ENCODE measurements at regions not wholly inside any gene's neighbourhood (a gene's known extent, or its start where the extent isn't known, plus 50 kb on each side); places are given as distances from the start of the nearest gene placed in this dataset.

- DNase-seq (ENCODE audit: low read depth, low spot score) = no peak
Measured at GRCh38 chr18:56127322-56128099, 510.9 kb downstream of the TXNL1 start.

- DNase-seq (ENCODE audit: low read depth, low spot score) = no peak
Measured at GRCh38 chr18:56124186-56124585, 514.2 kb downstream of the TXNL1 start.

GRCh38 chr18:56121669-56122068 lies 516.7 kb downstream of the TXNL1 start:
- no peak for DNase-seq (ENCODE audit: low read depth, low spot score)

GRCh38 chr18:56120782-56121181 lies 517.6 kb downstream of the TXNL1 start:
- DNase-seq (ENCODE audit: low read depth, low spot score) = no peak

GRCh38 chr18:56119681-56120080 lies 518.7 kb downstream of the TXNL1 start:
- DNase-seq (ENCODE audit: low read depth, low spot score) = no peak

GRCh38 chr18:56118422-56118821 lies 520.0 kb downstream of the TXNL1 start:
- DNase-seq (ENCODE audit: low read depth, low spot score) = no peak

GRCh38 chr18:56115071-56116015 lies 523.0 kb downstream of the TXNL1 start:
- DNase-seq (ENCODE audit: low read depth, low spot score) = no peak

- DNase-seq (ENCODE audit: low read depth, low spot score) = no peak
Measured at GRCh38 chr18:56112984-56113383, 525.0 kb upstream of the TCF4 start.

- DNase-seq (ENCODE audit: low read depth, low spot score) = no peak
Measured at GRCh38 chr18:56112013-56112749, 524.2 kb upstream of the TCF4 start.

- no peak for DNase-seq (ENCODE audit: low read depth, low spot score)
Measured at GRCh38 chr18:56109757-56110156, 521.8 kb upstream of the TCF4 start.

- DNase-seq (ENCODE audit: low read depth, low spot score) = no peak
Measured at GRCh38 chr18:56108478-56109367, 520.7 kb upstream of the TCF4 start.

GRCh38 chr18:56107821-56108477 lies 520.0 kb upstream of the TCF4 start:
- DNase-seq (ENCODE audit: low read depth, low spot score) = no peak

GRCh38 chr18:56100090-56100722 lies 512.2 kb upstream of the TCF4 start:
- DNase-seq (ENCODE audit: low read depth, low spot score) = no peak

- no peak for DNase-seq (ENCODE audit: low read depth, low spot score)
Measured at GRCh38 chr18:56097621-56098020, 509.6 kb upstream of the TCF4 start.

GRCh38 chr18:56096861-56097260 lies 508.9 kb upstream of the TCF4 start:
- no peak for DNase-seq (ENCODE audit: low read depth, low spot score)

GRCh38 chr18:56089612-56090258 lies 501.7 kb upstream of the TCF4 start:
- no peak for DNase-seq (ENCODE audit: low read depth, low spot score)

- DNase-seq (ENCODE audit: low read depth, low spot score) = no peak
Measured at GRCh38 chr18:56086786-56087185, 498.8 kb upstream of the TCF4 start.

GRCh38 chr18:56086176-56086575 lies 498.2 kb upstream of the TCF4 start:
- DNase-seq (ENCODE audit: low read depth, low spot score) = no peak

- no peak for DNase-seq (ENCODE audit: low read depth, low spot score)
Measured at GRCh38 chr18:56085551-56085950, 497.6 kb upstream of the TCF4 start.

Measured in ELF-1 (cell line).